SH-SY5Y (cell line): ENCODE measurements at regions not wholly inside any gene's neighbourhood (a gene's known extent, or its start where the extent isn't known, plus 50 kb on each side); places are given as distances from the start of the nearest gene placed in this dataset.

ENCODE experiments used
- GATA2 ChIP-seq: IDR thresholded peaks from 2 replicates; pipeline ENCODE4 v1.6.1; 2011; ENCODE audit warnings: mild to moderate bottlenecking, low read depth, low read length
- GATA3 ChIP-seq: IDR thresholded peaks from 2 replicates; pipeline ENCODE4 v1.6.1; 2011; ENCODE audit warnings: low read depth, mild to moderate bottlenecking, low read length, moderate library complexity

- TF ChIP-seq GATA2 (no peak), GATA3 (no peak)
Observed at GRCh38 chr18:67771271-67771670, 254.8 kb upstream of the DSEL start.
